Nephron (organoid): ENCODE measurements at regions not wholly inside any gene's neighbourhood (a gene's known extent, or its start where the extent isn't known, plus 50 kb on each side); places are given as distances from the start of the nearest gene placed in this dataset.

Source experiments
- H3K27ac Mint-ChIP-seq, 3 experiments: 2 replicates each; pipeline ENCODE4 v1.8.0; 2020; ENCODE audit warnings: mixed read lengths in 3 of 3, mild to moderate bottlenecking in 2 of 3, moderate library complexity in 1 of 3
- H3K27me3 Mint-ChIP-seq: 2 replicates; pipeline ENCODE4 v1.8.0; 2021; ENCODE audit warnings: low read depth, mild to moderate bottlenecking, moderate library complexity, mixed read lengths
- H3K36me3 Mint-ChIP-seq: 2 replicates; pipeline ENCODE4 v1.8.0; 2020; ENCODE audit warnings: low read depth, mixed read lengths
- H3K4me1 Mint-ChIP-seq: 2 replicates; pipeline ENCODE4 v1.8.0; 2020; ENCODE audit warnings: mixed read lengths
- H3K4me3 Mint-ChIP-seq, 3 experiments: 2 replicates each; pipeline ENCODE4 v1.8.0; 2020; ENCODE audit warnings: mild to moderate bottlenecking in 3 of 3, mixed read lengths in 3 of 3, moderate library complexity in 2 of 3
- H3K9me3 Mint-ChIP-seq: 2 replicates; pipeline ENCODE4 v1.8.0; 2020; ENCODE audit warnings: mixed read lengths
- CTCF ChIP-seq, 3 experiments: fragments of 200-600 bp; sonication (generic); IDR thresholded peaks; one replicate each; pipeline ENCODE4 v1.5.0; 2021; ENCODE audit warnings: antibody characterized with exemption in 3 of 3; ENCODE audit not compliant: unreplicated experiment in 3 of 3

- H3K9me3 Mint-ChIP-seq, result peaks cover 3% of the 10 kb centered on the region
- H3K27me3 Mint-ChIP-seq, result no peaks in the 10 kb centered on the region
- no peak for TF ChIP-seq CTCF (IDR thresholded peaks at IDR 0.05; ENCODE audit: unreplicated experiment in 3 of 3)
- no peaks in the 10 kb centered on the region for H3K36me3 Mint-ChIP-seq
- no peaks in the 10 kb centered on the region for H3K4me1 Mint-ChIP-seq
- H3K4me3 Mint-ChIP-seq, result no peak overlapping the region
- H3K27ac Mint-ChIP-seq, result no peak overlapping the region
Measured at GRCh38 chr9:73494894-73495293, 343.2 kb downstream of the ANXA1 start.

GRCh38 chr9:73497796-73498195, 346.1 kb downstream of the ANXA1 start:
- no peak for TF ChIP-seq CTCF (IDR thresholded peaks at IDR 0.05; ENCODE audit: unreplicated experiment in 3 of 3)
- H3K36me3 Mint-ChIP-seq, result no peaks in the 10 kb centered on the region
- no peak overlapping the region for H3K4me3 Mint-ChIP-seq
- H3K27ac Mint-ChIP-seq, result no peak overlapping the region
- H3K4me1 Mint-ChIP-seq, result no peaks in the 10 kb centered on the region
- H3K9me3 Mint-ChIP-seq, result peaks cover 3% of the 10 kb centered on the region
- H3K27me3 Mint-ChIP-seq, result no peaks in the 10 kb centered on the region

- Mint-ChIP-seq H3K27ac (peak overlapping the region in 1 of 3 experiments; percentile 1), H3K4me3 (no peak overlapping the region), H3K27me3 (no peaks in the 10 kb centered on the region)
Measured at GRCh38 chr9:73515216-73515615, 363.6 kb downstream of the ANXA1 start.

GRCh38 chr9:73523391-73523790, 371.7 kb downstream of the ANXA1 start:
- no peak for TF ChIP-seq CTCF (IDR thresholded peaks at IDR 0.05; ENCODE audit: unreplicated experiment in 3 of 3)
- Mint-ChIP-seq H3K36me3 (no peaks in the 10 kb centered on the region), H3K4me1 (no peaks in the 10 kb centered on the region), H3K4me3 (no peak overlapping the region), H3K9me3 (no peaks in the 10 kb centered on the region), H3K27ac (no peak overlapping the region), H3K27me3 (no peaks in the 10 kb centered on the region)

More at GRCh38 chr9:73515216-73515615, 363.6 kb downstream of the ANXA1 start:
- Mint-ChIP-seq H3K4me1 (no peaks in the 10 kb centered on the region), H3K36me3 (no peaks in the 10 kb centered on the region), H3K9me3 (no peaks in the 10 kb centered on the region)
- no peak for TF ChIP-seq CTCF (IDR thresholded peaks at IDR 0.05; ENCODE audit: unreplicated experiment in 3 of 3)

GRCh38 chr9:73525350-73525749, 373.7 kb downstream of the ANXA1 start:
- no peaks in the 10 kb centered on the region for H3K9me3 Mint-ChIP-seq
- H3K27ac Mint-ChIP-seq, result no peak overlapping the region
- no peaks in the 10 kb centered on the region for H3K4me1 Mint-ChIP-seq
- TF ChIP-seq CTCF (IDR thresholded peaks at IDR 0.05; ENCODE audit: unreplicated experiment in 3 of 3), result no peak
- no peaks in the 10 kb centered on the region for H3K36me3 Mint-ChIP-seq
- no peaks in the 10 kb centered on the region for H3K27me3 Mint-ChIP-seq
- H3K4me3 Mint-ChIP-seq, result no peak overlapping the region

GRCh38 chr9:73527521-73527920, 375.9 kb downstream of the ANXA1 start:
- TF ChIP-seq CTCF (IDR thresholded peaks at IDR 0.05; ENCODE audit: unreplicated experiment in 3 of 3), result no peak
- no peaks in the 10 kb centered on the region for H3K36me3 Mint-ChIP-seq
- H3K27me3 Mint-ChIP-seq, result no peaks in the 10 kb centered on the region

More at GRCh38 chr9:73527521-73527920, 375.9 kb downstream of the ANXA1 start:
- Mint-ChIP-seq H3K4me1 (no peaks in the 10 kb centered on the region), H3K27ac (no peak overlapping the region), H3K9me3 (no peaks in the 10 kb centered on the region), H3K4me3 (no peak overlapping the region)
